Mesenchymal stem cell (in vitro differentiated cells and primary cell): ENCODE measurements at regions not wholly inside any gene's neighbourhood (a gene's known extent, or its start where the extent isn't known, plus 50 kb on each side); places are given as distances from the start of the nearest gene placed in this dataset.

Source experiments
- DNase-seq: peaks from one replicate; pipeline ENCODE4 v3.0.0-alpha.2; 2013
- H2AFZ ChIP-seq: one replicate; pipeline ENCODE4 v1.6.1; 2013; ENCODE audit warnings: low read depth, mild to moderate bottlenecking, control low read depth, inconsistent platforms, low read length, moderate library complexity
- H2AK5ac ChIP-seq: 2 replicates; pipeline ENCODE4 v1.6.1; 2013; ENCODE audit warnings: low read length, moderate library complexity, mild to moderate bottlenecking, inconsistent platforms; ENCODE audit not compliant: severe bottlenecking
- H2BK120ac ChIP-seq: one replicate; pipeline ENCODE4 v1.6.1; 2013; ENCODE audit warnings: low read depth, mild to moderate bottlenecking, inconsistent platforms, low read length, moderate library complexity
- H2BK12ac ChIP-seq, 2 experiments: one replicate each; pipeline ENCODE4 v1.6.1; 2013; ENCODE audit warnings: inconsistent platforms in 2 of 2, low read length in 2 of 2, mild to moderate bottlenecking in 2 of 2, moderate library complexity in 2 of 2, control low read depth in 1 of 2
- H2BK15ac ChIP-seq: one replicate; pipeline ENCODE4 v1.6.1; 2013; ENCODE audit warnings: mild to moderate bottlenecking, low read depth, inconsistent platforms; ENCODE audit not compliant: poor library complexity, severe bottlenecking
- H2BK5ac ChIP-seq: 2 replicates; pipeline ENCODE4 v1.6.1; 2013; ENCODE audit warnings: low read depth, mild to moderate bottlenecking, low read length, control low read depth, inconsistent platforms; ENCODE audit not compliant: poor library complexity, severe bottlenecking
- H3K14ac ChIP-seq, 2 experiments: one replicate each; pipeline ENCODE4 v1.6.1; 2013; ENCODE audit warnings: inconsistent platforms in 2 of 2, low read length in 2 of 2, control low read depth in 1 of 2, mild to moderate bottlenecking in 1 of 2, moderate library complexity in 1 of 2
- H3K18ac ChIP-seq, 2 experiments: one replicate each; pipeline ENCODE4 v1.6.1; 2013; ENCODE audit warnings: inconsistent platforms in 2 of 2, low read length in 2 of 2, control low read depth in 1 of 2, low read depth in 1 of 2, mild to moderate bottlenecking in 1 of 2
- H3K23ac ChIP-seq, 2 experiments: one replicate each; pipeline ENCODE4 v1.6.1; 2013; ENCODE audit warnings: inconsistent platforms in 2 of 2, low read length in 2 of 2, mild to moderate bottlenecking in 2 of 2, moderate library complexity in 2 of 2, control low read depth in 1 of 2
- H3K27ac ChIP-seq: 2 replicates; pipeline ENCODE4 v1.5.1; 2013; ENCODE audit warnings: mild to moderate bottlenecking, moderate library complexity, low read length, control low read depth, inconsistent platforms; ENCODE audit not compliant: poor library complexity, severe bottlenecking
- H3K27me3 ChIP-seq, 2 experiments: 2 replicates each; pipeline versions ENCODE4 v1.6.1 to v1.7.0; 2013; ENCODE audit warnings: low read length in 2 of 2, mild to moderate bottlenecking in 2 of 2, moderate library complexity in 2 of 2, control low read depth in 1 of 2, inconsistent platforms in 1 of 2; ENCODE audit not compliant: control insufficient read depth in 1 of 2, insufficient read depth in 1 of 2
- H3K36me3 ChIP-seq, 2 experiments: 2 replicates each; pipeline versions ENCODE4 v1.6.1 to v1.7.0; 2013; ENCODE audit warnings: low read length in 2 of 2, control low read depth in 1 of 2, inconsistent platforms in 1 of 2, low read depth in 1 of 2, mild to moderate bottlenecking in 1 of 2; ENCODE audit not compliant: insufficient read depth in 2 of 2, control insufficient read depth in 1 of 2
- H3K4ac ChIP-seq, 2 experiments: one replicate each; pipeline ENCODE4 v1.6.1; 2013; ENCODE audit warnings: inconsistent platforms in 2 of 2, low read length in 2 of 2, mild to moderate bottlenecking in 2 of 2, moderate library complexity in 2 of 2, control low read depth in 1 of 2, low read depth in 1 of 2
- H3K4me1 ChIP-seq: 2 replicates; pipeline ENCODE4 v1.6.1; 2013; ENCODE audit warnings: low read depth, low read length, control low read depth; ENCODE audit not compliant: control insufficient read depth, insufficient read depth
- H3K4me2 ChIP-seq: 2 replicates; pipeline ENCODE4 v1.6.1; 2013; ENCODE audit warnings: low read length, mild to moderate bottlenecking, inconsistent platforms; ENCODE audit not compliant: poor library complexity, severe bottlenecking
- H3K4me3 ChIP-seq, 2 experiments: 2 replicates each; pipeline versions ENCODE4 v1.5.1 to v1.7.0; 2013; ENCODE audit warnings: low read length in 2 of 2, mild to moderate bottlenecking in 2 of 2, control low read depth in 1 of 2, low read depth in 1 of 2; ENCODE audit not compliant: insufficient read depth in 1 of 2
- H3K79me1 ChIP-seq: replicated peaks from 2 replicates; pipeline ENCODE4 v1.6.1; 2013; ENCODE audit warnings: mild to moderate bottlenecking, control low read depth, low read length, inconsistent platforms; ENCODE audit not compliant: poor library complexity, severe bottlenecking
- H3K9ac ChIP-seq: 2 replicates; pipeline ENCODE4 v1.7.0; 2013; ENCODE audit warnings: mild to moderate bottlenecking, low read length, moderate library complexity
- H3K9me3 ChIP-seq: 2 replicates; pipeline ENCODE4 v1.7.0; 2013; ENCODE audit warnings: mild to moderate bottlenecking, low read length; ENCODE audit not compliant: control insufficient read depth
- H4K8ac ChIP-seq: one replicate; pipeline ENCODE4 v1.6.1; 2013; ENCODE audit warnings: inconsistent platforms, mild to moderate bottlenecking, low read length, moderate library complexity
- H4K91ac ChIP-seq: one replicate; pipeline ENCODE4 v1.6.1; 2013; ENCODE audit warnings: mild to moderate bottlenecking, low read length, inconsistent platforms
- WGBS: methylation state at CpG from one replicate; pipeline ENCODE4 v1.1.7; 2013; ENCODE audit warnings: mixed read lengths; 5-methylcytosine and 5-hydroxymethylcytosine counted together

- DNase-seq = no peak
- Histone ChIP-seq H2AFZ (no peak overlapping the region), H2BK12ac (no peak overlapping the region), H3K79me1 (no peaks in the 10 kb centered on the region), H3K27ac (no peak overlapping the region), H2BK5ac (no peak overlapping the region), H3K4me1 (no peaks in the 10 kb centered on the region), H3K18ac (no peak overlapping the region), H3K23ac (no peak overlapping the region), H4K91ac (no peak overlapping the region), H3K9ac (no peak overlapping the region), H2BK15ac (no peak overlapping the region), H3K4me3 (no peak overlapping the region), H3K4me2 (no peak overlapping the region), H3K27me3 (no peaks in the 10 kb centered on the region), H2AK5ac (no peak overlapping the region), H2BK120ac (no peak overlapping the region), H3K36me3 (no peaks in the 10 kb centered on the region), H3K4ac (no peak overlapping the region), H3K14ac (no peak overlapping the region), H3K9me3 (peaks cover 14% of the 10 kb centered on the region), H4K8ac (no peak overlapping the region)
- WGBS = 57% methylated on average over 3 of the region's 3 CpGs
These were observed 454.5 kb upstream of the ID4 start for GRCh38 chr6:19382676-19383075.

- Histone ChIP-seq H3K27ac (no peak overlapping the region), H3K36me3 (no peaks in the 10 kb centered on the region), H4K8ac (no peak overlapping the region), H2BK12ac (no peak overlapping the region), H2BK120ac (no peak overlapping the region), H3K4ac (no peak overlapping the region), H2BK15ac (no peak overlapping the region), H3K18ac (no peak overlapping the region), H2AK5ac (no peak overlapping the region), H3K27me3 (no peaks in the 10 kb centered on the region), H3K4me2 (no peak overlapping the region), H3K23ac (no peak overlapping the region), H3K9me3 (peaks cover 5% of the 10 kb centered on the region), H2AFZ (no peak overlapping the region), H3K4me1 (no peaks in the 10 kb centered on the region), H3K9ac (no peak overlapping the region), H4K91ac (no peak overlapping the region), H3K14ac (no peak overlapping the region), H2BK5ac (no peak overlapping the region), H3K79me1 (no peaks in the 10 kb centered on the region), H3K4me3 (no peak overlapping the region)
- no peak for DNase-seq
- 60% methylated on average over 1 of the region's 2 CpGs for WGBS
These were observed 445.2 kb upstream of the ID4 start for GRCh38 chr6:19391926-19392325.

- Histone ChIP-seq H3K18ac (no peak overlapping the region), H3K14ac (no peak overlapping the region), H3K9me3 (peaks cover 5% of the 10 kb centered on the region), H2AK5ac (no peak overlapping the region), H3K4ac (no peak overlapping the region), H4K8ac (no peak overlapping the region), H3K4me2 (no peak overlapping the region), H2BK5ac (no peak overlapping the region), H3K23ac (no peak overlapping the region), H2BK15ac (no peak overlapping the region), H3K27ac (no peak overlapping the region), H3K4me1 (no peaks in the 10 kb centered on the region), H2AFZ (no peak overlapping the region), H2BK120ac (no peak overlapping the region), H4K91ac (no peak overlapping the region), H3K27me3 (no peaks in the 10 kb centered on the region), H2BK12ac (no peak overlapping the region), H3K36me3 (no peaks in the 10 kb centered on the region), H3K79me1 (no peaks in the 10 kb centered on the region), H3K9ac (no peak overlapping the region), H3K4me3 (no peak overlapping the region)
- WGBS = 80% methylated on average over 1 of the region's 3 CpGs
- no peak for DNase-seq
These were observed 443.1 kb upstream of the ID4 start for GRCh38 chr6:19394051-19394450.

GRCh38 chr6:19394687-19395086, 442.5 kb upstream of the ID4 start:
- WGBS = 74% methylated on average over 4 of the region's 4 CpGs
- H2BK5ac ChIP-seq = no peak overlapping the region
- H2BK12ac ChIP-seq = no peak overlapping the region

More at GRCh38 chr6:19394687-19395086, 442.5 kb upstream of the ID4 start:
- Histone ChIP-seq H2AK5ac (no peak overlapping the region), H3K4ac (no peak overlapping the region), H3K14ac (no peak overlapping the region), H3K23ac (no peak overlapping the region), H3K9ac (no peak overlapping the region), H3K4me3 (no peak overlapping the region), H3K18ac (no peak overlapping the region), H3K36me3 (no peaks in the 10 kb centered on the region), H3K27me3 (no peaks in the 10 kb centered on the region), H3K27ac (no peak overlapping the region), H3K79me1 (no peaks in the 10 kb centered on the region), H3K4me2 (no peak overlapping the region), H3K4me1 (no peaks in the 10 kb centered on the region), H4K91ac (no peak overlapping the region), H4K8ac (no peak overlapping the region), H3K9me3 (peaks cover 5% of the 10 kb centered on the region), H2BK15ac (no peak overlapping the region), H2AFZ (no peak overlapping the region), H2BK120ac (no peak overlapping the region)
- no peak for DNase-seq
